Endothelial cell (in vitro differentiated cells): ENCODE measurements at regions not wholly inside any gene's neighbourhood (a gene's known extent, or its start where the extent isn't known, plus 50 kb on each side); places are given as distances from the start of the nearest gene placed in this dataset.

ENCODE experiments used
- DNase-seq: peaks from one replicate; pipeline ENCODE4 v3.0.0; 2021; ENCODE audit warnings: low spot score
- H3K27ac Mint-ChIP-seq: one replicate; pipeline ENCODE4 v1.8.0; 2021; ENCODE audit warnings: mixed read lengths, inconsistent platforms; ENCODE audit not compliant: unreplicated experiment
- H3K27me3 Mint-ChIP-seq: one replicate; pipeline ENCODE4 v1.8.0; 2021; ENCODE audit warnings: mild to moderate bottlenecking, moderate library complexity, mixed read lengths, inconsistent platforms; ENCODE audit not compliant: unreplicated experiment
- H3K36me3 Mint-ChIP-seq: one replicate; pipeline ENCODE4 v1.8.0; 2021; ENCODE audit warnings: mild to moderate bottlenecking, low read depth, mixed read lengths, inconsistent platforms; ENCODE audit not compliant: unreplicated experiment
- H3K4me1 Mint-ChIP-seq: one replicate; pipeline ENCODE4 v1.8.0; 2021; ENCODE audit warnings: mild to moderate bottlenecking, mixed read lengths, inconsistent platforms; ENCODE audit not compliant: unreplicated experiment
- H3K4me3 Mint-ChIP-seq: one replicate; pipeline ENCODE4 v1.8.0; 2021; ENCODE audit warnings: mild to moderate bottlenecking, mixed read lengths, inconsistent platforms; ENCODE audit not compliant: unreplicated experiment
- H3K9me3 Mint-ChIP-seq: one replicate; pipeline ENCODE4 v1.8.0; 2021; ENCODE audit warnings: mixed read lengths, inconsistent platforms; ENCODE audit not compliant: unreplicated experiment
- CTCF ChIP-seq: fragments of 200-600 bp; sonication (generic); IDR thresholded peaks from one replicate; pipeline ENCODE4 v1.5.0; 2021; ENCODE audit warnings: antibody characterized with exemption; ENCODE audit not compliant: unreplicated experiment

- Mint-ChIP-seq H3K4me1 (peaks cover 53% of the 10 kb centered on the region), H3K27ac (no peak overlapping the region), H3K36me3 (peaks cover 2% of the 10 kb centered on the region), H3K4me3 (no peak overlapping the region), H3K27me3 (peaks cover 16% of the 10 kb centered on the region), H3K9me3 (no peaks in the 10 kb centered on the region)
- no peak for DNase-seq
- TF ChIP-seq CTCF = no peak
Measured at GRCh38 chr3:72594615-72595215, 253.5 kb downstream of the SHQ1 start.

- DNase-seq = no peak
- H3K27ac Mint-ChIP-seq = no peak overlapping the region
- H3K9me3 Mint-ChIP-seq = no peaks in the 10 kb centered on the region
Measured at GRCh38 chr3:72593881-72594397, 254.3 kb downstream of the SHQ1 start.

GRCh38 chr3:72591522-72592421 lies 256.5 kb downstream of the SHQ1 start:
- H3K27me3 Mint-ChIP-seq = peaks cover 11% of the 10 kb centered on the region
- DNase-seq = no peak

More at GRCh38 chr3:72593881-72594397, 254.3 kb downstream of the SHQ1 start:
- TF ChIP-seq CTCF = no peak
- Mint-ChIP-seq H3K4me1 (peaks cover 57% of the 10 kb centered on the region), H3K36me3 (no peaks in the 10 kb centered on the region), H3K27me3 (peaks cover 14% of the 10 kb centered on the region), H3K4me3 (no peak overlapping the region)

GRCh38 chr3:72590732-72591221 lies 257.5 kb downstream of the SHQ1 start:
- no peak overlapping the region for H3K4me3 Mint-ChIP-seq
- H3K27me3 Mint-ChIP-seq = peaks cover 9% of the 10 kb centered on the region
- H3K27ac Mint-ChIP-seq = no peak overlapping the region
- peaks cover 37% of the 10 kb centered on the region for H3K4me1 Mint-ChIP-seq
- no peaks in the 10 kb centered on the region for H3K9me3 Mint-ChIP-seq
- no peak for TF ChIP-seq CTCF
- DNase-seq = no peak
- H3K36me3 Mint-ChIP-seq = no peaks in the 10 kb centered on the region

More at GRCh38 chr3:72591522-72592421, 256.5 kb downstream of the SHQ1 start:
- H3K9me3 Mint-ChIP-seq = no peaks in the 10 kb centered on the region
- H3K4me3 Mint-ChIP-seq = no peak overlapping the region
- no peak for TF ChIP-seq CTCF
- H3K27ac Mint-ChIP-seq = no peak overlapping the region
- H3K4me1 Mint-ChIP-seq = peaks cover 38% of the 10 kb centered on the region
- H3K36me3 Mint-ChIP-seq = no peaks in the 10 kb centered on the region
